Left lung (tissue), 4 donors: ENCODE measurements at regions not wholly inside any gene's neighbourhood (a gene's known extent, or its start where the extent isn't known, plus 50 kb on each side); places are given as distances from the start of the nearest gene placed in this dataset.

ENCODE experiments used
- ATAC-seq: fragments of 200-7000 bp; cut with Tn5 transposase; one replicate; pipeline ENCODE4 v1.9.1; 2020; ENCODE audit warnings: moderate library complexity
- DNase-seq, 4 donors: peaks; one replicate each; pipeline ENCODE4 v3.0.0-alpha.2; 2013 to 2020
- H3K27ac ChIP-seq, 2 donors: fragments of 200-600 bp; sonication (generic) in 1 of 2; one replicate each; pipeline versions ENCODE4 v1.5.0 to v1.8.0; 2020 to 2021
- H3K27me3 ChIP-seq, 2 donors: fragments of 200-600 bp; sonication (generic) in 1 of 2; one replicate each; pipeline versions ENCODE4 v1.5.0 to v1.8.0; 2020 to 2021
- H3K36me3 ChIP-seq, 2 donors: fragments of 200-600 bp; sonication (generic) in 1 of 2; one replicate each; pipeline versions ENCODE4 v1.5.0 to v1.8.0; 2020 to 2021
- H3K4me1 ChIP-seq, 2 donors: fragments of 200-600 bp; one replicate each; pipeline ENCODE4 v1.8.0; 2021
- H3K4me3 ChIP-seq, 2 donors: fragments of 200-600 bp; sonication (generic) in 1 of 2; one replicate each; pipeline versions ENCODE4 v1.5.0 to v1.8.0; 2020 to 2021; ENCODE audit warnings: mild to moderate bottlenecking in 1 of 2
- H3K9me3 ChIP-seq, 2 donors: fragments of 200-600 bp; sonication (generic) in 1 of 2; one replicate each; pipeline versions ENCODE4 v1.5.0 to v1.8.0; 2020 to 2021
- intact Hi-C, 2 donors: fragments of 100-400 bp; cut with DNase I; formaldehyde crosslinking; loops; one replicate each; pipeline versions ENCODE4 v1.11.2 to v1.14.2; 2022
- TF ChIP-seq, protein P1 (sequence below), 2 donors: fragments of 200-600 bp; sonication (generic) in 1 of 2; IDR thresholded peaks; one replicate each; pipeline versions ENCODE4 v1.5.0 to v1.8.0; 2021; ENCODE audit warnings: antibody characterized with exemption in 2 of 2
- donor health status: DM: no; HTN: yes; CAD: no.
- donor health status: DM: no; HTN: no; CAD: no.

GRCh38 chr1:191260056-191260455 lies 782.4 kb upstream of the BRINP3 start:
- Histone ChIP-seq H3K27ac (no peak overlapping the region), H3K4me3 (no peak overlapping the region), H3K9me3 (peaks cover 0 to 4% of the 10 kb centered on the region in 2 donors), H3K27me3 (no peaks in the 10 kb centered on the region), H3K36me3 (no peaks in the 10 kb centered on the region), H3K4me1 (no peaks in the 10 kb centered on the region)
- intact Hi-C loops: no loop called here
- TF ChIP-seq, protein P1, sequence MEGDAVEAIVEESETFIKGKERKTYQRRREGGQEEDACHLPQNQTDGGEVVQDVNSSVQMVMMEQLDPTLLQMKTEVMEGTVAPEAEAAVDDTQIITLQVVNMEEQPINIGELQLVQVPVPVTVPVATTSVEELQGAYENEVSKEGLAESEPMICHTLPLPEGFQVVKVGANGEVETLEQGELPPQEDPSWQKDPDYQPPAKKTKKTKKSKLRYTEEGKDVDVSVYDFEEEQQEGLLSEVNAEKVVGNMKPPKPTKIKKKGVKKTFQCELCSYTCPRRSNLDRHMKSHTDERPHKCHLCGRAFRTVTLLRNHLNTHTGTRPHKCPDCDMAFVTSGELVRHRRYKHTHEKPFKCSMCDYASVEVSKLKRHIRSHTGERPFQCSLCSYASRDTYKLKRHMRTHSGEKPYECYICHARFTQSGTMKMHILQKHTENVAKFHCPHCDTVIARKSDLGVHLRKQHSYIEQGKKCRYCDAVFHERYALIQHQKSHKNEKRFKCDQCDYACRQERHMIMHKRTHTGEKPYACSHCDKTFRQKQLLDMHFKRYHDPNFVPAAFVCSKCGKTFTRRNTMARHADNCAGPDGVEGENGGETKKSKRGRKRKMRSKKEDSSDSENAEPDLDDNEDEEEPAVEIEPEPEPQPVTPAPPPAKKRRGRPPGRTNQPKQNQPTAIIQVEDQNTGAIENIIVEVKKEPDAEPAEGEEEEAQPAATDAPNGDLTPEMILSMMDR (IDR thresholded peaks at IDR 0.05): no peak
- no peak for ATAC-seq
- no peak for DNase-seq

GRCh38 chr1:191261111-191261510 lies 783.4 kb upstream of the BRINP3 start:
- peaks cover 0 to 4% of the 10 kb centered on the region in 2 donors for H3K9me3 ChIP-seq
- intact Hi-C loops: no loop called here
- H3K27me3 ChIP-seq: no peaks in the 10 kb centered on the region
- H3K4me3 ChIP-seq: no peak overlapping the region
- H3K27ac ChIP-seq: no peak overlapping the region
- TF ChIP-seq, protein P1 (IDR thresholded peaks at IDR 0.05): no peak
- ATAC-seq (no peak), DNase-seq (no peak)
- no peaks in the 10 kb centered on the region for H3K36me3 ChIP-seq
- H3K4me1 ChIP-seq: no peaks in the 10 kb centered on the region

DNA sequence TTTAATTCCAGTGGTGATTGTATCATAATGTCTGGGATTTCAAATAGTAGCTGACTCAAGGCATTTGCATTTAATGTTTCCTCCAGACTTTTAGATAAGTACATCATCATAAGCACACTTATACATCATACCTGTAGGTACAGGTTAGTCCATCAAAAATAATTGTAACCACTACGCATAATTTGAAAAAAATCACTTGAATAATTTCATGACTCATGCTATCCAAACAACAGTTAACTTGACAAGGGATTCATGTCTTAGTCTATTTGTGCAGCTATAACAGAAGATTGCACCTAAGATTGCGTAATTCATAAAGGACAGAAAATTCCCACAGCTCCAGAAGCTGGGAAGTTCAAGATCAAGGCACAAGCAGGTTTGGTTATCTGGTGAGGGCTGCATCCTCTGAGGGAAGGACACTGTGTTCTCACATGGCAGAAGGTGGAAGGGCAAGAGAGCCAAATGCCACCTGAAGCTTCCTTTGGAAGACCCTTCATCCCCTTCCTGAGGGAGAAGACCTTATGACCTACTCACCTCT lies 801.7 kb upstream of the BRINP3 start:
- Histone ChIP-seq H3K4me1 (no peaks in the 10 kb centered on the region), H3K9me3 (peaks cover 0 to 17% of the 10 kb centered on the region in 2 donors), H3K4me3 (no peak overlapping the region), H3K27ac (no peak overlapping the region), H3K36me3 (no peaks in the 10 kb centered on the region), H3K27me3 (no peaks in the 10 kb centered on the region)
- TF ChIP-seq, protein P1 (IDR thresholded peaks at IDR 0.05): no peak
- no peak for DNase-seq
- intact Hi-C loops: no loop called here
- ATAC-seq: no peak

GRCh38 chr1:191284175-191284574 lies 806.5 kb upstream of the BRINP3 start:
- intact Hi-C loops: no loop called here
- no peak for ATAC-seq
- H3K4me3 ChIP-seq: no peak overlapping the region
- H3K36me3 ChIP-seq: no peaks in the 10 kb centered on the region
- DNase-seq: no peak
- H3K27me3 ChIP-seq: no peaks in the 10 kb centered on the region
- TF ChIP-seq, protein P1 (IDR thresholded peaks at IDR 0.05): no peak
- no peak overlapping the region for H3K27ac ChIP-seq
- H3K4me1 ChIP-seq: no peaks in the 10 kb centered on the region
- H3K9me3 ChIP-seq: peaks cover 0 to 17% of the 10 kb centered on the region in 2 donors

- Histone ChIP-seq H3K4me3 (no peak overlapping the region), H3K4me1 (no peaks in the 10 kb centered on the region), H3K27ac (no peak overlapping the region), H3K9me3 (no peaks in the 10 kb centered on the region), H3K36me3 (no peaks in the 10 kb centered on the region), H3K27me3 (no peaks in the 10 kb centered on the region)
- TF ChIP-seq, protein P1 (IDR thresholded peaks at IDR 0.05): no peak
- DNase-seq (no peak), ATAC-seq (no peak)
- intact Hi-C loops: no loop called here
Observed at GRCh38 chr1:191290441-191290840, 812.8 kb upstream of the BRINP3 start.
